HG03565 (cell line): ENCODE measurements at regions not wholly inside any gene's neighbourhood (a gene's known extent, or its start where the extent isn't known, plus 50 kb on each side); places are given as distances from the start of the nearest gene placed in this dataset.
"Not testable (repeated sequence)": the region's sequence is repeated elsewhere in the genome, so short reads cannot be mapped to it uniquely, and the experiment has no call there.

ENCODE experiments used
- ATAC-seq: cut with Tn5 transposase; IDR thresholded peaks from one replicate; pipeline ENCODE4 v1.9.1; 2021; ENCODE audit warnings: mild to moderate bottlenecking, moderate library complexity; ENCODE audit not compliant: unreplicated experiment

- not testable (repeated sequence) for ATAC-seq
These were observed 309.9 kb upstream of the SOX1 start for GRCh38 chr13:111757094-111757493.

GRCh38 chr13:111757618-111758017 lies 309.3 kb upstream of the SOX1 start:
- not testable (repeated sequence) for ATAC-seq

GRCh38 chr13:111763001-111763872 lies 303.7 kb upstream of the SOX1 start:
- ATAC-seq: not testable (repeated sequence)

GRCh38 chr13:111764550-111764949 lies 302.4 kb upstream of the SOX1 start:
- not testable (repeated sequence) for ATAC-seq

GRCh38 chr13:111764996-111765395 lies 302.0 kb upstream of the SOX1 start:
- ATAC-seq: not testable (repeated sequence)

- ATAC-seq: not testable (repeated sequence)
These were observed 291.2 kb upstream of the SOX1 start for GRCh38 chr13:111775718-111776117.

- ATAC-seq: peak; percentile 54
These were observed 289.6 kb upstream of the SOX1 start for GRCh38 chr13:111777351-111777750.

- ATAC-seq: not testable (repeated sequence)
These were observed 285.6 kb upstream of the SOX1 start for GRCh38 chr13:111781395-111781794.

GRCh38 chr13:111787321-111787720 lies 279.6 kb upstream of the SOX1 start:
- not testable (repeated sequence) for ATAC-seq

- ATAC-seq: no peak
These were observed 277.9 kb upstream of the SOX1 start for GRCh38 chr13:111789011-111789410.

GRCh38 chr13:111789420-111789819 lies 277.5 kb upstream of the SOX1 start:
- no peak for ATAC-seq

GRCh38 chr13:111790621-111791020 lies 276.3 kb upstream of the SOX1 start:
- ATAC-seq: no peak

GRCh38 chr13:111791131-111791530 lies 275.8 kb upstream of the SOX1 start:
- no peak for ATAC-seq

GRCh38 chr13:111792956-111793355 lies 274.0 kb upstream of the SOX1 start:
- no peak for ATAC-seq
